ENCODE measurements at regions not wholly inside any gene's neighbourhood (a gene's known extent, or its start where the extent isn't known, plus 50 kb on each side); places are given as distances from the start of the nearest gene placed in this dataset.
A peak's percentile ranks its signal among the peaks of the same experiment; 100 is the strongest.

DNA sequence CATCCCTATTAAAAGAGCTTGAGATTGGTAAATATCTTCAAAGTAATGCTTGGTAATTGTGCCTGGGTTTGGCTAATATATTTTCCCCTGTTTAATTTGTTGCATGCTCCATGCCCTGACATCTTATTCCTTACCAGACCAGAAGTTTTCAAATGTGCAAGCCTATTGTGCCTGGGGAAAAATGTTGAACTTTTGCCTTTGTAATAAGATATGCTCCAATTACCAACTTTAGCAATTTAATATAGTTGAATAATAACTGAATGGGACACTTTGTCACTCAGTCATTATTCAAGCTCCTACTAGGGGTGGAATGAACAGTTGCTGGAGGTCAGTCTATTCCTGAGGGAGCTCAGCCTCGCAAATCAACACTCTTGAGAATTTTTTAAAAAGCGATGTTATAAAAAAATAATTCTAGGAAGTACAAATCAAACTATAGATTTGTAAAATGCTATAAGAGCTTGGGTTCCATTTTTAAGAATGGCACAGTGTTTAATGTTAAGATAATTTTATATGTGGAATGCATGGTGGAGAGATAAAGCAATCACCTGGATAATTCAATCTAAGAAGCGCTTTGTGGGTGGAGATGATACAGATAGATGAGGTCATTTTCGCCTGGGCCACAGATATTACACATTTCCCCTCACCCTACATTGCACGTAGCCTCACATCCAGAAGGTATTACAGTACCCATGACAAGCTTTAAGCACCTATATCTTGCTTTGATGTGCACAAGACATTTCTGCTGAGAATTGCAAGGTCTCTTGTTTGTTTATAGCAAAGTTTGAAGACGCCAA lies 231.8 kb downstream of the PIK3R1 start:
- ATAC-seq (ENCODE audit: low FRiP score) (no peak), DNase-seq (ENCODE audit: low spot score) (no peak)
- TF ChIP-seq, protein P1, sequence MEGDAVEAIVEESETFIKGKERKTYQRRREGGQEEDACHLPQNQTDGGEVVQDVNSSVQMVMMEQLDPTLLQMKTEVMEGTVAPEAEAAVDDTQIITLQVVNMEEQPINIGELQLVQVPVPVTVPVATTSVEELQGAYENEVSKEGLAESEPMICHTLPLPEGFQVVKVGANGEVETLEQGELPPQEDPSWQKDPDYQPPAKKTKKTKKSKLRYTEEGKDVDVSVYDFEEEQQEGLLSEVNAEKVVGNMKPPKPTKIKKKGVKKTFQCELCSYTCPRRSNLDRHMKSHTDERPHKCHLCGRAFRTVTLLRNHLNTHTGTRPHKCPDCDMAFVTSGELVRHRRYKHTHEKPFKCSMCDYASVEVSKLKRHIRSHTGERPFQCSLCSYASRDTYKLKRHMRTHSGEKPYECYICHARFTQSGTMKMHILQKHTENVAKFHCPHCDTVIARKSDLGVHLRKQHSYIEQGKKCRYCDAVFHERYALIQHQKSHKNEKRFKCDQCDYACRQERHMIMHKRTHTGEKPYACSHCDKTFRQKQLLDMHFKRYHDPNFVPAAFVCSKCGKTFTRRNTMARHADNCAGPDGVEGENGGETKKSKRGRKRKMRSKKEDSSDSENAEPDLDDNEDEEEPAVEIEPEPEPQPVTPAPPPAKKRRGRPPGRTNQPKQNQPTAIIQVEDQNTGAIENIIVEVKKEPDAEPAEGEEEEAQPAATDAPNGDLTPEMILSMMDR (IDR thresholded peaks at IDR 0.05), result no peak

DNA sequence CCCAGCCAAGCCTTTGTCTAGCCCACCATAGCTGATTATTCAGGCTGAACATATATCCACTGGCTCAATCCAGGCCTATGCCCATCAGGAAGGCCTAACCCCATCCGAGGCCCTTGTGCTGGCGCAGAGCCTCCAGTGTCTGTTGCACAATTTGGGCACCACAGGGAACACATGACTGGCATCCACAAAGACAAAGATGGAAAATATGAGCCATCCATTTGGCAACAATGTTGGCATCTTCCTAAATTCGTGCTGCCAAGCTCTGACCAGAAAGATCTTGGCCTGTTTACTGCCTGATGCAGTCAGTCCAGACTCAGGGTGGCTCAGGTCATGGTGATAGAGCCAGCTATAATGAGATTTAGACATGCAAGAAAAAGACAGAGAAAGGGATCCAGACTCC lies 233.8 kb downstream of the PIK3R1 start:
- peak; percentile 35 for ATAC-seq (ENCODE audit: low FRiP score)
- TF ChIP-seq, protein P1 (IDR thresholded peaks at IDR 0.05), result no peak
- no peak for DNase-seq (ENCODE audit: low spot score)

DNA sequence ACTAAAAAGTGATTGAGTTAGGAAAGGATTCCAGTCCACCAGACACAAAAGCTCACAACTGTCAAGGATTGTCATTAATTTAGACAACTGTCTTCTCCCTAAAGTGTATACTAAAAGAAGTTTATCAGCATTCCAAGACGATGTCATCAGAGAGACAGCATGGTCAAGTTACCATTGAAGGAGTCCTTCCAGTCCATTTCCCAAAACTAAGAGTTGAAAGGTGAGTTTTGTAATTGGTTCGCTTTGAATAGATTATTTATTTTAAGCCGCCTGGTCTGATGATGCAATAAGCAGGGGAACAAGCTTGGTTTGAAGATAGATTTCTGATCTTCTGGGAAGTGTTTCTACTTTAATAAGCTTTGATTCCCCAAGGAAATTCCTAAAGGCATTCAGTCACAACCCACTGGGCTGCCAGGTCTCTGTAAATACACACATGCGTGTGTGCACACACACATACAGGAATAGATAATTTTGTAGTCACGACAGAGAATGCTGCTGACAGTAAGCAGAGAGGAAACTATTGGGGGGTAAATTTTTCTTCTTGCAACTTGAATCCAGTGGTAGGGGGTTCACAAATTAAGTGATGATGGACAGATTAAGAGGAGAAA lies 234.8 kb downstream of the PIK3R1 start:
- DNase-seq (ENCODE audit: low spot score) (no peak), ATAC-seq (ENCODE audit: low FRiP score) (peak; percentile 41)
- TF ChIP-seq, protein P1 (IDR thresholded peaks at IDR 0.05), result no peak

DNA sequence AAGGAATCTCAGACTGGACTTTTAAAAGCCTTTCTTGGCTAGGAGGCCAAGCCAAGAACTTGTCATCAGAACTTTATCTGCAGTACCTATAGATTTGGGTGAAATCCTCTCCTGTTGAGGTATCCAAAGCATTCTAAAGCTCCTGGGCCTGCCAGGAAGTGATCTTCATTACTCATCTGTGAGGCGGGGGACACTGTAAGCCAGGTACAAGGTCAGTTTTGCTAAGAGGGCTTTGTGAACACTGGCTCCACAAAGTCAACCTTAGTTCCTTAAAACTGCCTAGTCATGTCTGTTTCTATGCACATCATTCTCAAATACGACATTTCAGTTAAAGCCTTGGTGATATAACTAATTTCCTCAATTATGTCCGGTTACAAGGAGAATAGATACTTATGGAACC lies 236.7 kb downstream of the PIK3R1 start:
- TF ChIP-seq, protein P1 (IDR thresholded peaks at IDR 0.05), result no peak
- ATAC-seq (ENCODE audit: low FRiP score) (no peak), DNase-seq (ENCODE audit: low spot score) (no peak)

- TF ChIP-seq, protein P1 (IDR thresholded peaks at IDR 0.05), result no peak
- ATAC-seq (ENCODE audit: low FRiP score), result no peak
- no peak for DNase-seq (ENCODE audit: low spot score)
Observed at GRCh38 chr5:68454172-68454571, 238.6 kb downstream of the PIK3R1 start.

DNA sequence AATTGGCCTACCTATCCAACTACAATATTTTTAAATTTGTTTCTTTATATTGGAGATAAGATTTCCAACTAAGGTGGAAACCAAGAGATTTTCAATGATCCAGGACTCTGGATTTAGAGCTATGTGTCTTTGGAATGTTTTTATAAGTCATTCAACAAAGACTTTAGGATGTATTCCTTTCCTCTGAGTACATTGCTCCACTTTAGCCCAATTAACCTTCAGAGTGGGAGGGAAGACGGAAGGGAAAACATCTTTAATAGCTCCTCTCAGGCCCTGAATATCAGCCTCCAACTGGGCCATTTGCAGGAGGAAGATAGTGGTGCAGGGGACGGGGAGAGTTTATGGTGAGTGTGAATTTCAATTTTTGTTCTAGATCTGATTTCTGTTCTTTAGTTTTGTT lies 239.2 kb downstream of the PIK3R1 start:
- ATAC-seq (ENCODE audit: low FRiP score) (no peak), DNase-seq (ENCODE audit: low spot score) (no peak)
- TF ChIP-seq, protein P1 (IDR thresholded peaks at IDR 0.05), result no peak

GRCh38 chr5:68455216-68455615 lies 239.7 kb downstream of the PIK3R1 start:
- DNase-seq (ENCODE audit: low spot score) (no peak), ATAC-seq (ENCODE audit: low FRiP score) (no peak)

More at GRCh38 chr5:68455216-68455615, 239.7 kb downstream of the PIK3R1 start:
- TF ChIP-seq, protein P1 (IDR thresholded peaks at IDR 0.05), result no peak

Data from omental fat pad (tissue), 3 donors.